NCI-H446 treated with DMSO at 0.1 percent for 48 hours (cell line): ENCODE measurements at regions not wholly inside any gene's neighbourhood (a gene's known extent, or its start where the extent isn't known, plus 50 kb on each side); places are given as distances from the start of the nearest gene placed in this dataset.
A peak's percentile ranks its signal among the peaks of the same experiment; 100 is the strongest.

ENCODE experiments used
- DNase-seq: peaks from one replicate; lab custom pipeline; 2025; lab: John Stamatoyannopoulos, UW

DNA sequence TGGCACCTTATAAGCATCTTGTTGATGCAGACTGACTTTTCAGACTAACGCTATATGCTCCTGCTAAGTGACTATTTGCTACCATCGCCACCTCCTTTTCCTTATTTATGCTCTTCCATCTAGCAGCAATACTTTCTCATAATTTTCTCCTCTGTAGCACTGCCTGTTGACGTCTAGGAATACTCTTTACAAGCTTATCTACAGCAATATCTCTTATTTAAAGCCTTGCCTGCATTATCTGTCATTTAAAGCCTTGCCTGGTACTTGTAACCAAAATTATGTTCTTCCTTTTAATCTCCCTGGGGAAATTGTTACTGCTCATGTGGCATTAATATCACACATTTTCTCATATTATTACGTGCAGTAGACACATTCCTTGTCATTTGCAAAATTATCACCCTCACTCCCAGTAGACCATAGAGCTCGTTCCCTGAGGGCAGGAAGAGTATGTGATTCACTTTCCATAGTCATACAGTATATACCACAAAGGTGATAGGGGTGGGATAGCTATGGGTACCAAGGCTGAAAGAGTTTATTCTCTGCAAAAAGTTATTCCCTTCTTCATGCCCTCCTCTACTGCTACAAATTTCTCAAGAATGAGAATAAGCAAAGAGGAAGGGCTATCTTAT lies 359.7 kb upstream of the PCDH15 start:
- no peak for DNase-seq

GRCh38 chr10:55158633-55159032 lies 357.6 kb upstream of the PCDH15 start:
- DNase-seq, result no peak

DNA sequence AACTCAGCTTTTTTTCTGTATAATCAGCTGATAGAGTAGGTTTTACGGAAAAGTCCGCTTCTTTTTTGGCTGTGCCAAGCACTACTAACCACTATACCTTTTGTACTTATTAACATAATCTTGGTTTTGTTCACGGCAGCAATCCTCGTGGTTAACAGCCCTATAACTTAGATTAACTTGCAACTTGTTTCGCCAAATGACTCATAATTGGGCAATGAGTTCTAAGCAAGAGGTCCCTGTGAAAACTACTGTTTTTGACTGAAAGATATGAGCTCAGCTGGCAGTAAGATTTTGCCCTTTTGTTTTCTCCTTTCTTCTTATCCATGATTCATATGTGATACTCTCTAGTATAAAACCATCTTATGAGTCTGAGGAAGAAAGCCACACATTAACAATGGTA lies 345.0 kb upstream of the PCDH15 start:
- DNase-seq, result no peak

DNA sequence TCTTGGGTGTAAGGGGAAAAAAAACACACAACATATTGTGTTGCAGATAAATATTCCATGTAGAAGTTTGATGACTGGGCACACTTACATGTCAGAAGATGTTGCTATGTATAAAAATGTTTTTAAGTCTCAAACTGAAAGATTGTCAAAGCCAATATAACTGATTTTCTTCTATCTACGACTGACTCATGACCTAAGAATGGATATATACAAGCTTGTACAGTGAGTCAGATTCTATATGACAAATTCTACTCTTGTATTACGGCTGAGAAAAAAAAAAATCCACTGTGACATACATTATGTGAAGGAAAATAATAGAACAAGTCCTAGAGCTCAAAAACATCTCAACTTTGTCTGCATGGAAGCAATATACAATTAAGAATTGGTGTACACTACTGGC lies 343.0 kb upstream of the PCDH15 start:
- DNase-seq, result no peak

DNA sequence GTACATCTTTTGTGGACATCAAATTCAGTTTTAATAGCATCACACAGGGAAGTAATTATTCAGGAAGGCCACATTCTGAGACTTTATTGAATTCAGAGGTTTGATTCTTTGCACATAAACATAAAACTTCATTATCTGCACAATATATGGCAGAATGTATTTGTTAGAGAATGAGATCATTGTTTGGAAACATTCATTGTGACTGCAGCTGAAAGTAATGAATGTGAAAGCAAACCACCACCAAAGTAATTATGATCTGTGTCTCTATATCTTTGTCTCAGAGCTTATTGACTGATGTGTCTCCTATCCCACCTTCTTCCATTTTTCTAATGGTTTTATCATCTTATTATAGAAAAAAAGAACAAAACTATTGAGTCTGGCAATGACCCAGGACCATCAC lies 340.9 kb upstream of the PCDH15 start:
- DNase-seq, result no peak

DNA sequence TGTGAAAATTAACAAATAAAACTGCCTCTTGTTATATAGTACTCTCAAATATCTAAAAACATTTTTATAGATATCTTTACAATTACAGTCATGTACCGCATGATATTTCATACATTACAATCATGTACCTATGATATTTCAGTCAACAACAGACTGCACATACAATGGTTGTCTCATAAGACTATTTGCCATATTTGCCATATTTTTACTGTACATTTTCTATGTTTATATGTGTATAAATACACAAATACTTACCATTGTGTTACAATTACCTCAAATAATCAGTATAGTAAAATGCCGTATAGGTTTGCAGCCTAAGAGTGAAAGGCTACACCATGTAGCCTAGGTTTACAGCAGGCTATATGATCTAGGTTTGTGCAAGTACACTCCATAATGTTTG lies 336.0 kb upstream of the PCDH15 start:
- DNase-seq, result no peak

- DNase-seq, result no peak
Observed at GRCh38 chr10:55104738-55105137, 303.7 kb upstream of the PCDH15 start.

DNA sequence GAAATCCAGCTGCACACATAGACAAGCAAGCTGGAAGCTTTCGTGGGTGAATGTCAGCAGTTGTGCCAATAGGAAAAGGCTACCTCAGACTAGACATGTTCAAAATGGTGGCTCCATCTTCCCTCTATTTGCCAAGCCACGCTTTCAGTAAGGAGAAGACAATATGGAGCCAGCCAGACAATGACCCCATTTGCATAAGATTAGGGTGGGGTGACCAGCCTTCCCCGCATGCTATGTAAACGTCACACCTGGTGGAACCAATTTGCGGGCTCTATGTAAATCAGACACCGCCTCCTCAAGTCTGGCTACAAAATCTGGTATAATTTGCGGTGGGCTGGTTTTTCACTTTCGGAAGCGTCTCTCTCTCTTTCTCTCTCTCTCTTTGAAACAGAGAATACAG lies 297.4 kb upstream of the PCDH15 start:
- DNase-seq, result no peak

DNA sequence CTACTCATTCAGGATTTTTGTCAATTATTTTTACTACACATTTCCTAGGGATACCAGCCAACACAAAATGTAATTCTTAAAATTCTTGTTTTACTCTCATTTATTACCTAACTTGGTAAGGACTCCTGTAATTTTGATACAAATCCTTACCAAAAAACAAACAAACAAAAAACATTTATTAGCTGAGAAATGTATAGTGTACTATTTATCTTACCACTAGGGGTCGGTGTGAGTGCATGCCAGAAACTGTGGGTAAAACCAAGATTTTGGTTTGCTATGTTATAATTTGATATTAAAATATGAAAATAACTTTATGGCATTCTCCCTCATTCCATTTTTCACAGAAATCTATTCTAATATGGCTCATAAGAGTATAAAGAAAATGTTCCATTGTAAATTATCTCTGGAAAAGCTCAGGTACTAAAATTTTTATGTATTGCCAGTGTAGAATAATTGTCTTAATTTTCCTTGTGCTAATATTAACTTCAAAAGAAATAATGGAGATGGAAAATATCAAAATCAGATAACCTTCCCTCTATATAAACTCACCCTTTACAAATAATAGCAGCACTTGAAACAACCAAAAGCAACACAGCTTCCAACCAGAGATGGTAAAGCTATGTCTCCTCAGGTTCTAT lies 290.8 kb upstream of the PCDH15 start:
- DNase-seq, result no peak

DNA sequence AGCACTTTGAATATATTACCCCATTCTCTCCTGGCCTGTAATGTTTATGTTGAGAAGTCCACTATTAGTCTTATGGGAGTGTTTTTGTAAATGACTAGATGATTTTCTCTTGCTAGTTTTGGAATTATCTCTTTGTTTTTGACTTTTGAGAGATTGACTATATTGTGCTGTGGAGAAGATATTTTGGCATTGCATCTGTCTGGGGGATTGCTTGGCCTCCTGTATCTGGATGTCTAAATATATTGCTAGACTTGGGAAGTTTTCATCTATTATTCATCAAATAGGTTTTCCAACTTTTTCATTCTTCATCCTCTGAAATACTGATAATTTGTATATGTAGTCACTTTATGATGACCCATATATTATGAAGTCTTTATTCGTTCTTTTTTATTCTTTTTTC lies 277.1 kb upstream of the PCDH15 start:
- DNase-seq, result no peak

- no peak for DNase-seq
Observed at GRCh38 chr10:55065185-55065584, 264.2 kb upstream of the PCDH15 start.

- no peak for DNase-seq
Observed at GRCh38 chr10:55063811-55064210, 262.8 kb upstream of the PCDH15 start.

- DNase-seq, result no peak
Observed at GRCh38 chr10:55062349-55062748, 261.3 kb upstream of the PCDH15 start.

DNA sequence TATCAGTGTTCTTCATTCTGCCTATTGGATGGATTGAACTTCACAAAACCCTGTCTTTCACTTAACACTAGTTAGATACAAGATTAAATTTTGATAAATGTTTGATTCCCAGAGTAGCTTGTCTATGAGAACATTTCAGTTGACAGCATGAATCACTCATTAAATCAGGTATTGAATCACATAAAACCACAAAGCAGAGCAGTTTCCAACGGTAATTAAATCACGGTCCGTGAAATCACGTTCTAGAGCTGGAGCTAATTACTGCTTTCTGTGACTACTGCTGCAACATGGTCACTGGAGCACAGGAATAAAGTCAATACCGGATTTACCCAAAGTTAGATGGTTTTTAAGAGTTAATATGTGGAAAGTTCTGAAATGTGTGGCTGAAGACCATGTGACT lies 257.8 kb upstream of the PCDH15 start:
- DNase-seq, result no peak

- no peak for DNase-seq
Observed at GRCh38 chr10:55051515-55051914, 250.5 kb upstream of the PCDH15 start.

DNA sequence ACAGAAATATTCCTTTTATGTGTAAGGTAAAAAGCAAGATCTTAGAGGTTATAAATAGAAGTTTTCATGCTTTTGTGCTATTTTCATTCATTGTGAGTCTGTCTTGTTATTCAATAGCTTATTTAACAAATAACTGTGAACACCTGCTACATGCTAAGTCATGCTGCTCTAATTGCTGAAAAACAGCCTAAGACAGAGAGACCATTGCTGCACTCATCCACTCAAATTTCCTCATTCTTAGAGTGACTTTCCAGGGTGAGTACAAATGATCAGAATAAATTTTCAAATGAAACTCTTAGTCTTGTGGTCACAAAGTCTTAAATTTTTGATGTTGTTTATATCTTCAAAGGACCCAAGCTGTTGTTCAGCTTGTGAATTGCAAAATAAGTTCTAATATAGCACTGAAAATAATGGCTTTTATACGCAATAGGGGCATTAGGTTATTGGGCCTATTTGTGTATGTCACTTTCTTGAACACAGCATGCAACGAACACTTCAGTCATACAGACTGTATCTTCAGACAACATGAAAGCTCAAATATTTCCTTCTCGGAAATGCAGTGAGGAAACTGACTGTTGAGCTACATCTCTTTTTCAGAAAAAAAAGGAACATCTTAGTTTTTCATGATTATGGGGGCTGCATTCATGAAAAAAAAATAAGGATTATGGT lies 247.9 kb upstream of the PCDH15 start:
- DNase-seq, result no peak

- no peak for DNase-seq
Observed at GRCh38 chr10:55043540-55043939, 242.5 kb upstream of the PCDH15 start.

DNA sequence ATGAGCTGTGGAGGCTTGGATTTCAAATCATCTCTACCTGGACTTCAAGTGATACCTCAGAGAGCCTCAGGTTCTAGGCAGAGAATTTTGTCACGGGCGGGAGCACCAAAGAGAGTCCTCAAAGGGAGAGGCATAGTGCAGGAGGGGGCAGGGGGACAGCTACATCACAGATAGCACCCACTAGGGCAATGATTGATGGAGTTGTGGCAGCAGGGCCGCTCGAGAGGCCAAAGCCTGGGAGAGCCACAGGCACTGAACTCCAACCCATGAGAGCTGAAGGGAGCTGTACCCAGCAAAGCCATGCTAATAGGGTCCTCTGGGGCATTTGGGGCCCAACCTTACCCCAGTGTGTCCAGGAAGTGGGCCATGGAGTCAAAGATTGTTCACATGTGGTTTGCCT lies 232.0 kb upstream of the PCDH15 start:
- no peak for DNase-seq

- DNase-seq, result no peak
Observed at GRCh38 chr10:55024713-55025112, 223.7 kb upstream of the PCDH15 start.

GRCh38 chr10:55019439-55019838 lies 218.4 kb upstream of the PCDH15 start:
- peak; percentile 43 for DNase-seq

DNA sequence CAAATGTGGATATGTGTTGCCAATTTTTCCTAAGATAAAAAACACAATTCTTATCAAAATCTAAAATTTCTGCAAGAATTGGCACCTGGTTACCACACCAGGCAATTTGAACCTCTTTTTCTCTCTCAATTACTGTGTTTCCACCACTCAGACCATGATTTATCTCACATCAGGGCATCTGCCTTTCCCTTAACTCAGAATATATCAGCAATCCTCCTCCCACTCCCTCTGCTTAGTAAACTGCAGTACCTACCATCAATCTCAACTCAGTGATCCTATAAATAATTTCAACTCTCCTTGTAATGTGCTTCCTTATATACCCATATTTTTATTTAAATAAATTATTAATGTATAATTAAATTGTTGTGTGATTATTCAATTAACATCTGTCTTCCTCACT lies 212.3 kb upstream of the PCDH15 start:
- no peak for DNase-seq

GRCh38 chr10:55002420-55002819 lies 201.4 kb upstream of the PCDH15 start:
- no peak for DNase-seq

GRCh38 chr10:55001422-55001821 lies 200.4 kb upstream of the PCDH15 start:
- no peak for DNase-seq

- DNase-seq, result no peak
Observed at GRCh38 chr10:54993148-54993547, 192.1 kb upstream of the PCDH15 start.
